GM19467 (cell line): ENCODE measurements at regions not wholly inside any gene's neighbourhood (a gene's known extent, or its start where the extent isn't known, plus 50 kb on each side); places are given as distances from the start of the nearest gene placed in this dataset.
"Not testable (repeated sequence)": the region's sequence is repeated elsewhere in the genome, so short reads cannot be mapped to it uniquely, and the experiment has no call there.

Experiments
- ATAC-seq: cut with Tn5 transposase; IDR thresholded peaks from one replicate; pipeline ENCODE4 v1.9.1; 2021; ENCODE audit warnings: mild to moderate bottlenecking, moderate library complexity; ENCODE audit not compliant: unreplicated experiment

DNA sequence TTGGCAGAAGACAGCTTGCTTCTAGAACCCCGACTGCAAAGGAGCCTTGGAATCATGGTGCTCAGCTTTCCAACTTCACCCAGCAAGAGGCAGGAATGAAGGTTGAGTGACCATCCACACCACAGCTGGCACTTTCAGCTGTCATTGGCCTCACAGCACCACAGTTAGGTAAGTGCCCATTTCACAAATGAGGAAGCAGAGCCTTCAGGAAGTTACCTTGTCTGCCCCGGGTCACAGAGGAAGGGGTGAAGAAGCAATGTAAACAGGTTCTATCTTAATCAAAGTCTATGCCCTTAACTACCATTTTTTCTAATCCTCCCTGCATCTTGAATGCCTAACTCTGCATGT is 156.0 kb downstream of the GLUL start:
- ATAC-seq, result no peak

DNA sequence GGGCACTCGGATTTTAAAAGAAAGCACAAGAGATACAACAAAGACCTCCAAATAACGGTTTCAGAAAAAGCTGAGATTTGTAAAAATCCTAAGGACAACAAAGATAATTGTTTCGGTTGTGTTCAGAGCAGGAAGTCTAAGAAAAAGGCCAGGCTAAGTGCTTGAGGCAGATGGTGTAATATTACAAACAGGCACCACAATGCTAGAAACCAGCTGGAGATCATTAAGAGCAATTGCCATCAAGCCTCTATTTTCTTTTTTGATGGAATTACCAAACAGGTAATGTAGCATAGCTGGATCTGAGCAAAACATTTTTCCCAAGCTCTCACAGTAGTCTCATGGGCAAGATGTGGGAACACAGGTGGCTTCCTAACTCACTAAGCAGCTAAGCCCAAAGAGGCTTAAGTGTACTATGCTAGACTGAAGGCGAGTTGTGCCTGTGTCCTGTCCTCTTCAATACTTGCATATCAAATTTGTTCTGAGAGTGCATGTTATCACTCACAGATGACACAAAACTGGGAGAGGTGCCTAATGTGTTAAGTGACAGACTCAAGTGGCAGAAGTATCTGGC is 161.6 kb downstream of the GLUL start:
- ATAC-seq, result no peak

DNA sequence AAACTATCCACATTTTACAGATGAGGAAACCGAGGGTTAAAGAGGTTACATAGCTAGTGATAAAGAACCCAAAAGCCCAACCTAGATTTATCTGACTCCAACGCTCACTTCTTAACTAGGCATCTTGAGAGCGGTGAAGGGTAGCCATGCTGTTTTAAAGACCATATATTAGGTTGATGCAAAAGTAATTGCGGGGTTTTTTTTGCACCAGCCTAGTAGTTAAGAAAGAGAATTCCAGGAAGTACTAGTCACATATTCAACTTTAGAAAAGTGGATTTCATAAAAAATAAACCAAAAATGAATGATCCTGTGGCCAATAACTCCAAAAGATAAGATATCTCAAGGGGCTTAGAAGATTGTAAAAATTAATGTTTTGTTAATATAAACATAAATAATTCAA is 162.1 kb downstream of the GLUL start:
- no peak for ATAC-seq

DNA sequence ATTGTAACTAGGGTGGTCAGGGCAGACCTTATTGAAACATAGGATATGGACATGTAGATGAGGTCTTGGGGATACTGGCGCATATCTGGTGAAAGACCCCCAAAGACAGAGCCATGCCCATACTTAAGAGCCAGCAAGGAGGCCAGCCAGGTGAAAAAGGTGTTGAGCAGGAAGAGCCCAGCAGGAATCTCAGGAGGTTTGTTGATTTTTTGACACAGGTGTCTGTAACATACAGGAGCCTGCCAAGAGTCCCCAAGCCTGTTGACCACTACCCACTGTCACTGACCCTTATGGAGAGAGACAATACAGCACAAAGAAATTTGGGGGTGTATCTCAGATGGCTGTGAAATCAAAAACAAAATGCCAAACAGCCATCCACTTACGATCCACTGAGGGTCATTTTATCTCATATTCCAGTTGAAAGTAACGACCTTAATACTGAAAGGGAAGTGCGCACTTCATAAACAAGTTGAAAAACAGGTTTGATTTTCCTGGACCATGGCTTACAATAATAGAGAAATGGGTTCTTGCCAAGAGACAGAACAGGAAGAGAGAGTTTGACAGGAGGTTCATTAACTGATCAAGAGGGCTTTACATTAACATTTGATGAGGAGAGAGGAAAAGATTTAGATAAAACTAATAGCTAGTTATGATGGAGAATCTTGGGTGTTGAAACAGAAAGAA is 163.6 kb downstream of the GLUL start:
- ATAC-seq, result no peak

DNA sequence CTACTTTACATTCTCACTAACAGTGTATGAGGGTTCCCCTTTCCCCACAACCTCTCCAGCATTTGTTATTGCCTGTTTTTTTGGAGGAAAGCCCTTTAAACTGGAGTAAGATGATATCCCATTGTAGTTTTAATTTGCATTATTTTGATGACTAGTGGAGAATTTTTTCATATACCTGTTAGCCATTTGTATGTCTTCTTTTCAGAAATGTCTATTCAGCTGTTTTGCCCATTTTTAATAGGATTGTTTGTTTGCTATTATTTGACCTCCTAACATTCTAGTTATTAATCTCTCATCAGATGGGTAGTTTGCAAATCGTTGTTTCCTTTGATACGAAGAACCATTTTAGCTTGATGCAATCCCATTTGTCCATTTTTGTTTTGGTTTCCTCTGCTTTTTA is 165.0 kb downstream of the GLUL start:
- no peak for ATAC-seq

DNA sequence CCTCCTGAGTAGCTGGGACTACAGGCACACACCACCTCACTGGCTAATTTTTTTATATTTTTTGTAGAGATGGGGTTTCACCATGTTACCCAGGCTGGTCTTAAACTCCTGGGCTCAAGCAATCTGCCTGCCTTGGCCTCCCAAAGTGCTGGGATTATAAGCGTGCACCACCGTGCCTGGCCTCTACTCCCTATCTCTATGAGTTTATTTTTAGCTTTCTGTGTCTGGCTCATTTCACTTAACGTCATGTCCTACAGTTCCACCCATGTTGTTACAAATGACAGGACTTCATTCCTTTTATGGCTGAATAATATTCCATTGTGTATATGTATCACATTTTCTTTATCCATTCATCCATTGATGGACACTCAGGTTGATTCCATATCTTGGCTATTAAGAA is 164.2 kb upstream of the ZNF648 start:
- not testable (repeated sequence) for ATAC-seq

DNA sequence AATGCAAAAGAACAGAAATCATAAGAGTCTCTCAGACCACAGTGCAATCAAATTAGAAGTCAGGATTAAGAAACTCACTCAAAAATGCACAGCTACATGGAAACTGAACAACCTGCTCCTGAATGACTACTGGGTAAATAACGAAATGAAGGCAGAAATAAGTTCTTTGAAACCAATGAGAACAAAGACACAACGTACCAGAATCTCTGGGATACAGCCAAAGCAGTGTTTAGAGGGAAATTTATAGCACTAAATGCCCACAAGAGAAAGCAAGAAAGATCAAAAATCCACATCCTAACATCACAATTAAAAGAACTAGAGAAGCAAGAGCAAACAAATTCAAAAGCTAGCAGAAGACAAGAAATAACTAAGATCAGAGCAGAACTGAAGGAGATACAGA is 160.5 kb upstream of the ZNF648 start:
- ATAC-seq, result not testable (repeated sequence)

GRCh38 chr1:182221367-182221766 is 159.9 kb upstream of the ZNF648 start:
- ATAC-seq, result not testable (repeated sequence)

DNA sequence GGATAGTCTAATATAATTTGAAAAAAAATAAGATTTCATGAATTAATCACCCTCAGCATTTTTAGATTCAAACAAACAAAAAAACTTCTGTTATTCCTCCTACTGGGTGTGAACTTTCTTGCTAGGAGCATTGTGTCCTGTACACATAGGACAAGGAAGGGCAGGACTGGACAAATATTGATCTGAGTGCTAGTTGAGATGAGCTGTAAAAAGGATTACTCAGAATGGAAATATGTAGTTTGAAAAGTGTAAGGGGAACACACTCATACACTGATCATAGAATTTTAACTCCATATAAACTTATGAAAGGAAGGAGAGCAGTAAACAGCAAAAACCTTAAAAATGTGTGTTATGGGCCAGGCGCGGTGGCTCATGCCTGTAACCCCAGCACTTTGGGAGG is 156.5 kb upstream of the ZNF648 start:
- no peak for ATAC-seq

DNA sequence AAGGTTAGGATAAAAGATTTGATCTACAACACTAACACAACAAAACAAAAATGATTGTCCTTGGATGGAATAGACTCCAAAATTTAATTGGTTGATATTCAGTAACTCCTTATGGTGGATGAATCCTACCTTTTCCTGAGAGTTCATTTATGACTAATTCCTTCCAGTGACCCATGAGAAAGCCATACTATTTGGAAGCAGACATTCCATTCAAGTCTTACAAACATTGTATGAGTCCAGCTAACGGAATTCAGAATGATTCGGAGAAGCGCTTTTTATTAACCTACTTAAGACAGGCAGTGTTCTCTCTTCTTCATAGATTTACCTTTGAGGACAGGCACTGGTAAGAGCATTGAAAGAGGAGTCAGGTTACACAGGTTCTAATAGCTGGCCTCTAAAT is 155.6 kb upstream of the ZNF648 start:
- ATAC-seq, result no peak

DNA sequence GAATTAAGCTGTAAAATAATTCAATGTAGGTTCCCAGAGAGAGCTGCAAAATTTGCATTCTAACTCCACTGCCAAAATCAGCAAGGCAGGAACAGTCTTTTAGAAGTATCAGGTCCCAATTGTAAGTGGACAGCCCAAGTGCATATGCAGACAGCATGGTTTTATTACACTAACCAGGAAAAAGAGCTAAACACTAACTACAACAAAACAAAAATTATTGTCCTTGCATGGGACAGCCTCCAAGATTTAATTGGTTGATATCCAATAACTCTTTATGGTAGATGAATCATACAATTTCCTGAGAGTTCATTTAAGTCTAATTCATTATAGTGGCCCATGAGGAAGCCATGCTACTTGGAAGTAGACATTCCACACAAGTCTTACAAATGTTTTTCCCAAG is 154.3 kb upstream of the ZNF648 start:
- ATAC-seq, result no peak

GRCh38 chr1:182213163-182213562 is 151.7 kb upstream of the ZNF648 start:
- no peak for ATAC-seq

GRCh38 chr1:182211386-182211785 is 149.9 kb upstream of the ZNF648 start:
- no peak for ATAC-seq

DNA sequence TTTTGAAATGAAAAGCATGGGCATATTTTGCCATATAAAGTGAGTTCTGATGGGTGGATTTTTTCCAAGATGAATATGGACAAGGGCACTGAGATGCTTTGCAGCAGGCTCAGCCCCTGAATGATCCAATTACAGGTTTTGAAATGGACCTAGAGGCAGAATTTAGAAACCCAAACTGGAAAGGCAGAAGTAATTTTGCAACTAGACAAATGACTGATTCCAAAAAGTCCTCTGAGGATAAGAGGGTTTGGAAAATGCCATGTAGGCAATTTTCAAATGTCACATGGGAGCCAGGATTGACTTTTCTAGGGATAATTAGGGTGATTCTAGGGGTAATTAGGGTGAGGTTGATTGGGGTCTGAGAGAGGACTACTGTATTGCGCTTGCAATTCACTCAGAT is 148.9 kb upstream of the ZNF648 start:
- ATAC-seq, result no peak

DNA sequence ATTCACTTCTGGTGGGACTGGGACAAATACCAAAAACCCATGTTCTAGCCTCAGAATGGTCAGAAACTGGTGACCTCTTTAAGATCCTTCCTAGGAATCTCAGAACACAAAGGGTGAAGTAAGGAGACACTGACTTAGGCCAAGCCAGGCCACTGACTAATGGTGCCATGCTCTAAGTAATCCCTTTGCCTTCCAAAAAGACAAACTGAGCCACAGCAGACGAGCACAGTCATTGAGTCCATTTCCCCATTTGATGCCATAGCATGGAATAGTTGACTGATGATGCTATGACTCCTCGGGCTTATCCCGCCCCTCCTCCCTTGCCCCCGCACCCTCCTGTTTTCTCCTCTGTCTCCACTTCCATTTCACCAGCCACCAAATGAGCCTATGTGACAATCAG is 145.8 kb upstream of the ZNF648 start:
- ATAC-seq, result no peak

- no peak for ATAC-seq
Observed at GRCh38 chr1:182206626-182207239, 145.2 kb upstream of the ZNF648 start.

DNA sequence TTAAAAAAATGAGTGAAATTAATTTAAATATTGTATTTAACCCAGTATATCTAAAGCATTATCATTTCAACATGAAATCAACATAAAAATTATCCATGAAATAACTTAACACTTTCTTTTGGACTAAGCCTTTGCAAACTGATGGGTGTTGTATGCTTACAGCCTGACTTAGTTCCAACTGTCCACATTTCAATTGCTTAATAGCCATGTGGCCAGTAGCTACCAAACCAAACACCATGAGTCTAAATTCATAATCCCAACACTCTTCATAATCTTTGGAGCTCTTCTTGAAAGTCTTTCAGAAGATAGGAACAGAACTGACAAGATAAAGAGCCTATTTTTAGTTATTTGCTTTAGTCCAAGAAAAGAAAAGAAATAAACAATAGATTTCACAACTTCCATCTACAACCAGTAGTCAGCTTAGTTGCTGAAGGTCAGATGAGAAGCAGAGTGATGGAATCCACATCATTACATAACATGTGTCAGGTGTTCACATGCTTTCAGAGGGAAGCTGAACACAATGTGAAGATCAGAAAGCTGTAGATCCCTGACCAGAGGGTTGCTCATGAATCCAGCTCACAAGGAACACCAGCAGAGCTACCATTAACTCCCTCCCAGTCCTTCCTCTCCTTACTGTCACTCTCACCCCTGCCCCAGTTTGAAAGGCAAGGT is 144.0 kb upstream of the ZNF648 start:
- no peak for ATAC-seq

DNA sequence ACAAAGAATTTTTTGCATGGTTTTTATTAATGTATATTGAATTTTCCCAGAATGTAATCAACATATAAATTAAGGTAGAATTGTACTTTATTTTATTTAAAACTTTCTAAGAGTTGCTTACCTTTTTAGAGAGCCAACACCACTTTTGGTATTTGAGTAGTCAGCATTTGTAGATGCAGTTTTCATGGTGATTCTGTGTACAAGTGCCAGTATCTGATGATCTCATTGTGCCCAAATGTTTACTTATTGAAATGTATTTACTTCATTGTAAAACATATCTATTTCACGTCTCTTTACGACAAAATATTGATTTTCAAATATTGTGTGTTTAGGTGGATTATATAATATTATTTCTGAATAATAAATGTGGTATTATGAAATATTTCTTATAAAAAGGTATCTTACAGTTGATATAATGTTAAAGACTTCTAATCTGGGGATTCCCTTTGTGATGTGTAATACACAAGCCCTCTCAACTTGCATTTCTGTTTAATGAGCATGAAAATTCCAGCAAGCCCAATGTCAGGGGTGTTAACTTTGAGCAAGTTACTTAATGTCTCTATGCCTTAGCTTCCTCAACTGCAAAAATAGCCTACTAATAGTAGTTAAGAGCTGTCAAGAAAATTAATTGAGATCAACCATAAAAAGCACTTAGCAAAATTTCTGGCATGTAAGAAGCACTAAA is 141.8 kb upstream of the ZNF648 start:
- ATAC-seq, result no peak

GRCh38 chr1:182201490-182201889 is 140.0 kb upstream of the ZNF648 start:
- ATAC-seq, result not testable (repeated sequence)

GRCh38 chr1:182200025-182200812 is 138.7 kb upstream of the ZNF648 start:
- ATAC-seq, result no peak
